ENCODE measurements at regions not wholly inside any gene's neighbourhood (a gene's known extent, or its start where the extent isn't known, plus 50 kb on each side); places are given as distances from the start of the nearest gene placed in this dataset.

DNA sequence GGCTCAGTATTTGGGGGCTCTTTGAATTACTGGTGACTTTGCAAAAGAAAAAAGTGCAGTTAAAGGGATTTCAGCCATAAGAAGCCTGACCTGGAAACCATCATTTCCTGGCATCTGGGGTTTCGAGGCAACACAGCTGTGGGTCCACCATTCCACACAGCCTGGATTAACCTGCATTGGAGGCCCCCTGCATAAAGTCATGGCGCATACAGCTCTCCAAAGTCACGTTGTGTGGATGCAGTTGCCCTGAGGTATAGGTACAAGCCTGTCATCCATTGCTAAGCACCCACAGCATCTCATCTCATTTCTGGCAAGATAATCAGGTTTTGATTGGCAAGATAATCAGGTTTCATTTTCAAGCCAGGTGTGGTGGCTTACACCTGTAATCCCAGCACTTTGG, 54.5 kb upstream of the TAGAP start:
- TF ChIP-seq, protein P1, sequence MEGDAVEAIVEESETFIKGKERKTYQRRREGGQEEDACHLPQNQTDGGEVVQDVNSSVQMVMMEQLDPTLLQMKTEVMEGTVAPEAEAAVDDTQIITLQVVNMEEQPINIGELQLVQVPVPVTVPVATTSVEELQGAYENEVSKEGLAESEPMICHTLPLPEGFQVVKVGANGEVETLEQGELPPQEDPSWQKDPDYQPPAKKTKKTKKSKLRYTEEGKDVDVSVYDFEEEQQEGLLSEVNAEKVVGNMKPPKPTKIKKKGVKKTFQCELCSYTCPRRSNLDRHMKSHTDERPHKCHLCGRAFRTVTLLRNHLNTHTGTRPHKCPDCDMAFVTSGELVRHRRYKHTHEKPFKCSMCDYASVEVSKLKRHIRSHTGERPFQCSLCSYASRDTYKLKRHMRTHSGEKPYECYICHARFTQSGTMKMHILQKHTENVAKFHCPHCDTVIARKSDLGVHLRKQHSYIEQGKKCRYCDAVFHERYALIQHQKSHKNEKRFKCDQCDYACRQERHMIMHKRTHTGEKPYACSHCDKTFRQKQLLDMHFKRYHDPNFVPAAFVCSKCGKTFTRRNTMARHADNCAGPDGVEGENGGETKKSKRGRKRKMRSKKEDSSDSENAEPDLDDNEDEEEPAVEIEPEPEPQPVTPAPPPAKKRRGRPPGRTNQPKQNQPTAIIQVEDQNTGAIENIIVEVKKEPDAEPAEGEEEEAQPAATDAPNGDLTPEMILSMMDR (IDR thresholded peaks at IDR 0.05) = no peak
- TF ChIP-seq EZH2 (IDR thresholded peaks at IDR 0.05) = no peak
